NCI-H446 (cell line): ENCODE measurements at regions not wholly inside any gene's neighbourhood (a gene's known extent, or its start where the extent isn't known, plus 50 kb on each side); places are given as distances from the start of the nearest gene placed in this dataset.

Source experiments
- DNase-seq, 2 experiments: peaks; one replicate each; lab custom pipeline; 2025; lab: John Stamatoyannopoulos, UW

- DNase-seq, result no peak
These were observed 187.6 kb downstream of the GADD45G start for GRCh38 chr9:89792189-89793123.

DNA sequence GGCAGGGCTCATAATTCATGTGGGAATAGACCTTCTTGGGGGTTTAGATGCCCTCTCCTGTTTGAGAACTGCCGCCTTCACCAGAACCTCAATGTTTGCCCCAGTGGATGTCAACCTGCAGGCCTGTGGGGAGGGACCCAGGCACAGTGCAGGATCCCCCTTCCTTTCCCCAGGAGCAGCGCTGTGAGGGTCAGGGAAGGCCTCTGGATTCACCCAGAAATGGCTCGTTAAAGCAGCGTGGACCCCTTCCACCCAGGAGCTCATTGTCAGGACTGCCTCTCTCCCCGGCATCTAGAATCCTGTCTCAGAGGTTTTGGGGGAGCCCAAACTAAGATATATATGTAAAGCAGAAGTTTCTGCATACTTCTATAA, 188.3 kb downstream of the GADD45G start:
- no peak for DNase-seq

GRCh38 chr9:89793551-89793950, 188.7 kb downstream of the GADD45G start:
- DNase-seq, result no peak

GRCh38 chr9:89794918-89795317, 190.1 kb downstream of the GADD45G start:
- no peak for DNase-seq

- DNase-seq, result no peak
These were observed 190.9 kb downstream of the GADD45G start for GRCh38 chr9:89795538-89796195.

DNA sequence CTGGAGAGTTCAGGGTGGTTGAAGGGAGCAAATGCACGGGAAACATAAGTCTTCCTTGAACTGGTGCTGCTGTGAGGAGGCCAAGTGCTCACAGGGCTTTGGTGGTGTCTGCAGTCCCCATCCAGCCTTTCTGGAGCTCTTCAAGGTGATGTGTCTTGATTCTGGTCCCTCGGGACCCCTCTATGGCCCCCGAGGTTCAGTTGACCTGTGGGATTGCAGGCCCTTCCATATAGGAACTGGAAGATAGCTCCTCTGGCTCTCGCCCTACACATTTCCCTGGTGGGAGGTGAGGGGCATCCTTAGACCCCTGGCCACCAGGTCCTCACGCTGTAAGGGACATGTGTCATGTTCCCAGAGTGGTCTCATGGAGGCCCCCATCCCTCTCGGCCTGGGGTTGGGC, 191.8 kb downstream of the GADD45G start:
- no peak for DNase-seq

GRCh38 chr9:89797255-89797654, 192.4 kb downstream of the GADD45G start:
- DNase-seq, result no peak

- no peak for DNase-seq
These were observed 193.2 kb downstream of the GADD45G start for GRCh38 chr9:89797937-89798455.

GRCh38 chr9:89798547-89799120, 193.8 kb downstream of the GADD45G start:
- DNase-seq, result no peak

- DNase-seq, result no peak
These were observed 194.4 kb downstream of the GADD45G start for GRCh38 chr9:89799221-89799620.

GRCh38 chr9:89799766-89800165, 195.0 kb downstream of the GADD45G start:
- DNase-seq, result no peak

GRCh38 chr9:89801341-89801740, 196.5 kb downstream of the GADD45G start:
- no peak for DNase-seq

GRCh38 chr9:89801742-89802670, 197.2 kb downstream of the GADD45G start:
- DNase-seq, result no peak

- DNase-seq, result peak in 1 of 2 experiments; percentile 6
These were observed 198.1 kb downstream of the GADD45G start for GRCh38 chr9:89802781-89803355.

GRCh38 chr9:89803403-89803802, 198.6 kb downstream of the GADD45G start:
- DNase-seq, result no peak

- DNase-seq, result no peak
These were observed 200.1 kb downstream of the GADD45G start for GRCh38 chr9:89804766-89805531.

- DNase-seq, result no peak
These were observed 200.9 kb downstream of the GADD45G start for GRCh38 chr9:89805571-89806292.

DNA sequence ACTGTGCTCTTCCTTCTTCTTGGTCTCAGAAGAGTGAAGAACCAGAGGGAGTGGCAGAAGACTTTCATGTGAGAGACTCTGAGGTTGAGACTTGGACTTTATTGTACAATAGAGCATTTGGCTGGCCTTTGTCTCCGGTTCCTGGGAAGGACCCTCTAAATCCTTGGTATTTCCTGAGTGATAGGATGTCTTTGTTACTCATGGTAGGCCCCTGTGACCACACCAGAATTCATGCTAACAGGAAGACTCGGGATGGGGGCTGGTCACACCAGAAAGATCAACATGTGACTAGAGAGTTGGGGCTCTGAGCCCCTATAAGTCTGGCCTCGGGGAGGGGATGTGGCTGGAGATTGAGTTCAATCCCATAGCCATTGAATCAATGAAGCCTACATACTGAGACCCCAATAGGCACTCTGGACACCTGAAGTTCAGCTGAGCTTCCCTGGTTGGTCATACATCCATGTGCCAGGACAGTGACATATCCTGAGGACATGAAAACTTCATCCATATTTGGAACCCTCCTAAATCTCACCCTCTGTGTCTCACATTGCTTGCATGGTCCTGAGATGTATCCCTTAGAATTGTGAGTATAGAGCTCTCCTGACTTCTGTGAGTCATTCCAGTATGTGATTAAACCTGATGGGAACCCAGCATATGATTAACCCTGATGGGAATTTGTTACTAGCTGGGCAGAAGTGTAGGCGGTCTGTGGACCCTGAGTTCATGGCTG, 201.7 kb downstream of the GADD45G start:
- DNase-seq, result no peak

DNA sequence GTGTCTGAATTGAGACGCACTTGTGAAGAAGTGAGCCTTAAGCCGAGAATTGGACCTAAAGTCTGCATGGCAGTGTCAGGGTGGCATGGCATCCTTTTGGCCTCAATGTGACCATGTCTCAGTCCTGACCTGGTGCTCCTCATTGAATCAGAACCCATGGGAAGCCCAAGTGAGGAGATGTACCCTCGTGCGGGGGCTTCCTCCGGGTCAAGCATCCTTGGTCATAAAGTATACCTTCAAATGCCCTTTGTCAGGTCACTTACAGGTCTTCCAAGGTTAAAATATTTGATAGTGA, 202.2 kb downstream of the GADD45G start:
- DNase-seq, result no peak
